Activated CD8-positive, alpha-beta memory T cell treated with anti-CD3 and anti-CD28 coated beads for 36 hours (primary cell): ENCODE measurements at regions not wholly inside any gene's neighbourhood (a gene's known extent, or its start where the extent isn't known, plus 50 kb on each side); places are given as distances from the start of the nearest gene placed in this dataset.

ENCODE experiments used
- CTCF ChIA-PET: fragments of 350-600 bp; sonication (Branson Sonifier 250); formaldehyde crosslinking; loops from one replicate; lab custom pipeline; 2021; ENCODE audit warnings: antibody characterized with exemption; lab: Charles Lee
- POLR2A ChIA-PET: fragments of 350-600 bp; sonication (Branson Sonifier 250); formaldehyde crosslinking; loops from one replicate; lab custom pipeline; 2021; ENCODE audit warnings: antibody characterized with exemption; lab: Charles Lee

DNA sequence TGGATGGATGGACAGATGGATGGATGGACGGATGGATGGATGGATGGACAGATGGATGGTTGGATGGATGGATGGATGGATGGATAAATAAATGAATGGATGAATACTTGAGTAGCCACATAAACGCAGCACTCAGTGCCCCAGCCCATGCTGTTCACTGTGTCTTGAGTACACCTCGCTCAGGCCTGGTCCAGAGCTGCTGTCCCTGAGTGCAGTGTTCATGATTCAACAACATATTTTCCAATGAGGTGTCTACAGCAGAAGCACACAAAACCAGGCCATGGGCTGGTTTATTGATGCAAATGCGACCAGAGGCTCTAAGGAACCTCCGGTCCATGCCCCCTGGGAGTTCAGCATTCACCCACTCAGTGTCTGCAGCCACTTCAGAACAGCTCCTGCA, 584.3 kb downstream of the BRD1 start:
- ChIA-PET CTCF (interaction anchor here (0.7 kb wide), 1 partner anchor 254 kb away, joined by 3 read pairs; no protein-coding TSS in a partner anchor), POLR2A (no interaction called here)

DNA sequence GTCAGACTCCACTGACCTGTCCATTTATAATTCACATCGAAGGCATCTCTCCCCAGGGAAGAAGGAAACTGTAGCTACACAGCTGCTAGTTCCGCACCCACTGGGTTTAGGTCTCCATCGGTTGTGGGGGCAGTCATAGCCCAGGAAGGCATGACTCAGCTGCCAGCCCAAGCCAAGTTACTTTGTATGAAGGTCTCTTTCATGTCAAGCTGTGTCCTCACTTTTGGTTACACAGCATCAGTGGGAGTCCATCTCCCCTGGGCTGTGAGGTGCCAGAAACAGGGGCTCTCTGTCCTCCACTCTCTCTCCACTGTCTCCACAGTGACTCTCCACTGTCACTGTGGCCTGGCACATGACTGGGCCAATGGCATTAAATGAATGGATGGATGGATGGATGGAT, 585.2 kb downstream of the BRD1 start:
- CTCF ChIA-PET: no interaction called here
- POLR2A ChIA-PET: no interaction called here

DNA sequence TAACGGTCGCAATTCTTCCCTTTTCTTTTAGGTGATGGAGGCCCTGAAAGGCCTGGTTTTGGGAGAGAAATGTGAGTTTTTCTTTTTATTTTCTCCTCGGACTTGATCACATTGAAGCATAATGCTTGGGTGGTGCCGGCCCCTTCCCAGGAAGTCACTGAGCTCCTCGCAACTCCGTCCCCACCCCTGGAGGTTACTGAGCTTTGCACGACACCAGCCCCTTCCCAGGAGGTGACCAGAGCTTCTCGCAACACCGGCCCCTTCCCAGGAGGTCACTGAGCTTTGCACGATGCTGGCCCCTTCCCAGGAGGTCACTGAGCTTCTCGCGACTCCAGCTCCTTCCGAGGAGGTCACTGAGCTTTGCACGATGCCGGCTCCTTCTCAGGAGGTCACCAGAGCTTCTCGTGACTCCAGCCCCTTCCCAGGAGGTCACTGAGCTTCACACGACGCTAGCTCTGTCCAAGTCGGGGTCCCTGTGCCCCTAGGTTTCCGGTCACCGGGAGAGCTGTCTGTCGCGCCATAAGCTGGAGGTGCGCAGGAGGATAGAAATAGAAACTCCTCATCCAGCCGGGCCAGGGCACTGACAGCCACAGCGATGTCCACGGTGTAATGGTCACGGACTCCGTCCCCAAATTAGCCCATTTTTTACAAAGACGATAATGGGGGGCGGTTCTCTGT, 586.4 kb downstream of the BRD1 start:
- POLR2A ChIA-PET: no interaction called here

DNA sequence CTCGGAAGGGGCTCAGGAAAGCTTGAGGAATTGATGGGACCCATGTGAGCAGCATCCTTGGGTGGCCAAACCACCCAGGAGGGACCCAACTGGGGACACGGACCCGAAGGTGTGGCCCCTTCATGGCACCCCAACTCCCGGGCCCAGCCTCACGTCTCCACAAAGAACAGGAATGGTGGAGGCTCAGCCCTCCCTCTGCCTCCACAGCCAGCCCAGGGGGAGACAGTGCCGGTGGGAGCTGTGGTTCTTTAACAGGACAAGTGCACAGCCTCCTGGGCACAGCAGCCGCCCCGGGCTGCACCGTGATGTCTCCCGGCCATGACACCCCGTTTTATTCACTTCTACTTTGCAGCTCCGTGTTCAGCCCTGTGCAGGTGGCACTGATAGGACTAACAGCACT, 587.2 kb downstream of the BRD1 start:
- ChIA-PET CTCF (no interaction called here), POLR2A (no interaction called here)

More for the DNA sequence above, 586.4 kb downstream of the BRD1 start:
- CTCF ChIA-PET: no interaction called here

DNA sequence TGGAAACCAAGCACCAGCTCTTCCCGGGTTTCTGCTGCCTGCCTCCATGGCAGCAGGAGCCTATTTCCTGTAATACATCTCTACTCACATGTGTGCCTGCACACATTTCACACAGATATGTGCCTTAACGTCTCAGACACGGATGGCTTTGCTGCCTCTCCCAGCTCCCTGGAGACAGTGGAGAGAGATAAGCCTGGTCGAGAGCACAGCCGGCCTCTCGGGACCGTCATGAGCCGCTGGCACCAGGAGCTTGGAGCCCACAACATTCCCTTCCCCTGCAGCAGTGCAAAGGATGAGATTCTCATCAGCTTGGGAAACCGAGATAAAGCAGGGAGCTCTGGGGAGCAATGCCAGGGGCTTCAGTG, 587.7 kb downstream of the BRD1 start:
- ChIA-PET CTCF (no interaction called here), POLR2A (no interaction called here)

DNA sequence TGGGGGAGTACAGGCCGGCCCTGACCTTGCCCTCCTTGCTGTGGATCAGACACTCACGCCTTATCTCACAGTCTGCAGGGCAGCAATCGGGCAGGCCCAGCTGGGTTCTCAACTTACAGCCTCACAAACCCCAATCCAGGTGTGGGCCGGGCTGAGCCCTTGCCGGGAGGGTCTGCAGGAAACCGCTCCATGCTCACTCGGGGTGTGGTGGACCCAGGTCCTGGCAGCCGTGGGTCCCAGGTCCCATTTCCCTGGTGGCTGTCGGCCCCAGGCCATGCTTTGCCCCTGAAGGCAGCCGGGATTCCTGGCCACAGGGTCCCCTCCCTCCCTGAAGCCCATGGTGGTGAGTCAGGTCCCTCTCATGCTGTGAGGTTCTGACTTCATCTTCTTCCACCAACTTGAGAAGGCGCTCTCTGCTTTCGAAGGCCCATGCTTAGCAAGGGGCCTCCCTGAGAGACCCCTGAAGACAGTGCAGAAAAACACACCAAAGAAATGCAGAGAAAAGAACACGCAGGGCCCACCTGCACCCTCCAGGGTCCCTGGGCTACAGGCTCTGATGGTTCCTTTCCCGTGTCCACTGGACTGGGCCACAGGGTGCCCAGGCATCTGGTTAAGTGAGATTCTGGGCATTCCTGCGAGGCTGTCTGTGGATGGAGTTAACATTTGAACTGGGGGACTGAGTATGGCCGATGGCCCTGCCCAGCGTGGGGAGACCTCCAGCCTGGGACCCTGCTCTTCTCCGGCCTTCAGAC, 588.2 kb downstream of the BRD1 start:
- POLR2A ChIA-PET: no interaction called here
- CTCF ChIA-PET: no interaction called here

DNA sequence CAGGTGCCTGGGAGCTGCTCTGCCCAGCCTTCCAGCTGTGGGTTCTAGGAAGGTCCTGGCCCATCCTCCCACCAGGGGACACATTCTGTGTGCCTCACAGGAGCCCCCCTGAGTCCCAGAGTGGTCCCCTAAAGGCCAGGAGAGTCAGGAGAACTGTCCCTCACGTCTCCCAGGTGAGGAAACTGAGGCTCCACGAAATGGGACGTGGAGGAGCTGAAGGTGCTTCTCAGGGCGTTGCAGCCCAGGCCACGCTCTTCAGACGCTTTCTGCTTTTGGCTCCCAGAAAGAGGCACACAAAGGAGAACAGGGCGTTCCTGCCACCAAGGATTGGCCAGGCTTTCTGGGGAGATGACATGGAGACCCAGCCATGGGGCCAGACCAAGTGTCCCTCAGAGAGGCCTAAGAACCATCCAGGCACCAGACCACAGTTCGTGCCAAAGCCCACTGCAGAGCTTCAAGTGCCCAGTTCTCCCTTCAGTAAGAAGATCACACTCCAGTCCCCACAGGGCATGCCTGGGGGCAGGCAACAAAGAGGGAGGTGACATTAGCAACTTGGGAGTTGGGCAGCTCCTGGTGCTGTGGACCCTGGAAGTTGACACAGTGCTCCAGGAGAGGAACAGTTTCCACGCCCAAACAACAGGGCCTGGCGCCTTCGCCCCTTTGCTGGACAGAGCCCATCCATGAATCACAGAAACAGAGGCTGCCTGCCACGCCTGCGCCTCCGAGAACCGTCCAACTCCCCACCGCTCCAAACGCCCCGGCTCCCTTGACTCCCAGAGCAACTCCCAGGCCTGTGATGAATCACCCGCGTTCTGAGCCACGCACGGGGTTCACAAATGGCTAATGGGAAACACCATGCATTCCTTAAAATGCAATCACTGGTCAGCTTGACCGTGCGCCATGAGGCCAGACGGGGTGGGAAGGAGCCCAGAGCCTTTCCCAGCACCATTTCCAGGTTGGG, 589.2 kb downstream of the BRD1 start:
- POLR2A ChIA-PET: no interaction called here
- CTCF ChIA-PET: no interaction called here

DNA sequence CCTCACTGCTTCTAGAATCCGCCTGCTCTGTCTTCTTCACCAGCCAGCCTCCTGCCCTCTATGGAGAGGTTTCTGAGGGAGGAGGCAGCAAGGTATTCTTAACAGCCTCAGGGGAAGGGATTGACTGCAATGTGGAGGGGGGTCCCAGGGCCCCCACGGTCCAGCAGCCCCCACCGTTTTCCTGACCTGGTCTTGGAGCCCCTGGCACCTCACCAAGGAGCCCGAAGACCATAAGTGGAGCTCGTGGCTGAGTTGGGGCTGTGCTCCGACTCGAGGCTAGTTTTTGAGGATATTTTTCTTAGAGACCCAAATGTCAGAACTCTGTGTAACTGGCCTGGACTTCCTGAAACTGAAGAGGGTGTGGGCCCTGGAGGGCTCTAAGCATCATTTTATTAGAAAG, 590.0 kb downstream of the BRD1 start:
- CTCF ChIA-PET: no interaction called here
- POLR2A ChIA-PET: no interaction called here

DNA sequence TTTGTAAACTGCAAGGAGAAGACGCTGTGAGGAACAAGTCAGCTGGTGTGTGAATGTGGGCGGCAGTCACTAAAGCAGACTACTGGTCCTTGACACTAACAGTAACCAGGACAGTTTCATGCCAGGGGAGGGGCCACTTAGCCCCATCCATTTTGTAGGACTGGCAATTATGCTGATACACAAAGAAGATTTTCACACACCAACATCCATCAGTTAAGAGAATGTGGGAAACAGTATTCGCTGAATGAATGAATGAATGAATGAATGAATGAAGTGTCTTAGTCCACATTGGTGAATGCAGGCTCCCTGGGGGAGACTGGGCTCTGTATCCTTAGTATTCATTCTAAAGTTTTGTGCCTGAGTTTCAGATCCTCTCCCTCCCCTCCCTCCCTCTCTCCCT, 590.4 kb downstream of the BRD1 start:
- ChIA-PET CTCF (no interaction called here), POLR2A (no interaction called here)

DNA sequence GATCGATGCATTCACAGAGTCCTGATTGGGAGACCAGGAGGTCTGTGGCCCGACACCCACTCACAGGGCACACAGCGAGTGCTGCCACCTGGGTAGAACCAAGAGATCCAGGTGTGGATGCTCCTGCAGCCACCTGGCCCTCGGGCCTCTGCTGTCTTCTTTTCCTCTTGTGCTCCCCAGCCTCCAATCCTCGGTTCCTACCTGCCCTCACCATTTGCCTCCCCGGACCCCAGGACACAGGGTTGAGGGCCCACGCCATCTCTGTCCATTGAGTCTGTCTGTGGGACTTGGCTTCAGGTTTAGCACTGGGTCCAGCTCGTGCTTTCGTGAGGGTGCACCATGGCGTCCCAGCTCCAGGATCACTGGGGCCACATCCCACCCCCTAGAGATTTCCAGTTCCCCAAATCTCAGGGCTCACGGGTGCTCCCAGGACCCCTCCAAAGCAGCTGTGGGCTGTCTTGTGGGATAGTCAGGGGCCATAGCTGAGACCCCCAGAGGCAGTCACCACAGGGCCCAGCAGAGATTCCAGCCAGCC, 591.1 kb downstream of the BRD1 start:
- ChIA-PET POLR2A (no interaction called here), CTCF (no interaction called here)

DNA sequence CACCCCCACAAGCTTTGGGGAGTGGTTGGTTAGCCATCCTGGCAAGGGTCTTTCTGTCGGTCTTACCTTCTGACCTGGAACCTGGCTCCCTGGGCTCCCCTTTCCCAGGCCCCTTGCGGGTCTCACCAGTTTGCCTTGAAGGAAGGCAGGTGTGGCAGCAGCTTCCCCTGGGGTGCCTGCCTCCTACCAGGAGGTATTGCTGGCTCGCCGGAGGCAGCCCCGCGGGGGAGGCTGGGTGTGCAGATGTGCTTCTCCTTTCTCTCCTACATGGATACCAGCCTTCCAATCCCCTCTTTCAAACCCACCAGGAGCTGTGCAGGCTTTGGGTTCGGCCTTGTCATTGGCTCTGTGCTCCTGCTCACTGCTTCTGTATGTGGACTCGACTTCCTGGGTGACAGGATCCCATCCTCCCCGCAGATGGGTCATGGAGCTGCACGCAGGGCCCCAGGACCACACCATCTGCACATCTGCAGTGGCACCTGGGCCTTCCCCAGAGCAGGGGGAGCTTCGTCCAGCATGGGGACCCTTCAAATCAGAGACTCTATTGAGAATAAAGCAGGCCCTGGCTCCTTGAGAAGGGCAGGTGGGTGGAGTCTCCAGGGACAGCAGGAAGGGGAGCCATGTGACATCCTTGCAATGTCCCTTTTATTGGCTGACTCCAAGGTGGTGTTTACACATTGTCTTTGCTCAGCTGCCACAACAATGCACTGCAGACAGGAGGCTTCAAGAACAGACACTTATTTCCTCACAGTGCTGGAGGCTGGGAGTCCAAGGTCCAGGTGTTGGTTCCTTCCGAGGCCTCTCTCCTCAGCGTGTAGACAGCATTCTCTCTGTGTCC, 592.0 kb downstream of the BRD1 start:
- ChIA-PET CTCF (no interaction called here), POLR2A (no interaction called here)

DNA sequence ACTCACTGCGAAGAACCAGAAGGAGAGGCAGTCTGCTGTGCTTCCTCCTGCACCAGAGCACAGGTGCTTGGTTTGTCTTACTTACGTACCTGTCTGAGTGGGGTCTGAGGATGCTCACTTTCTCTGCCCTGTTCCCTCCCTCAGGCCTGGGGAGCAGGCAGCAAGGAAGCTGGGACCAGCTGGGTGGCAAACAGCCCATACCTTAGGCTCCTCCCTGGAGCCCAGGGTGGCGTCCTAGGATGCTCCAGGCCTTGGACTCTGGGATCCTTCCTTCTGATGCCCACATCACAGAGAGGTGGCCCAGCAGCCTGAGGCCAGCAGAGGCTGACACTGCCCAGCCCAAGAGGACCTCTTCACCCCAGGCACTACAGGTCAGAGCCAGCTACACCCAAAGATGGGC, 593.2 kb downstream of the BRD1 start:
- CTCF ChIA-PET: no interaction called here
- POLR2A ChIA-PET: no interaction called here

DNA sequence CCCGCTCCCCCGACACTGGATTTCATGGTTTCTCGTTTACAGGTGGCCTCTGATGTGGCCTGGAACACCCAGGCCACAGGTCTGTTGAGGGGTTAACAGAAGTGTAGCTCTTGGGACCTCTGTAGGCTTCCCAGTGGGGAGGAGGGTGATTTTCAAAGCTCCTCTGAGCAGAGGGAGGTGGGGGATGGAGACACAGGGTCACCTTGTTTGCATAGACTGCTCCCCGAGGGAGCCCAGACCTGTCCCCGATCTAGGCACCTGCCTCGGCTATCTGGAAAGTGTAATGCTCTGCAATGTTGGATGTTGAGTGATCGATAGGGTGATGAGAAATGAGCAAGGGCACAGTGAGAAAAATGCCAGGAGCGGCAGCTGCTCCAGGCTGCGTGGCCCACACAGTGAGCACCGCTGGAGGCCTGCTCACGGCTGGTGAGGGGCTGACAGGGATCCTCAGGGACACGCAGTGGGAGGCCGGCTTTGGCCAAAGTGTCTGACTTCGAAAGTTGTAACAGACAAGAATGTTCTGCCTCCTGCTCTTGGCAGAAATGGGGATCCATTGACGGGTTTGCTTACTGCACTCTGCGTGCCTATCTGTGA, 594.1 kb downstream of the BRD1 start:
- ChIA-PET POLR2A (no interaction called here), CTCF (no interaction called here)

DNA sequence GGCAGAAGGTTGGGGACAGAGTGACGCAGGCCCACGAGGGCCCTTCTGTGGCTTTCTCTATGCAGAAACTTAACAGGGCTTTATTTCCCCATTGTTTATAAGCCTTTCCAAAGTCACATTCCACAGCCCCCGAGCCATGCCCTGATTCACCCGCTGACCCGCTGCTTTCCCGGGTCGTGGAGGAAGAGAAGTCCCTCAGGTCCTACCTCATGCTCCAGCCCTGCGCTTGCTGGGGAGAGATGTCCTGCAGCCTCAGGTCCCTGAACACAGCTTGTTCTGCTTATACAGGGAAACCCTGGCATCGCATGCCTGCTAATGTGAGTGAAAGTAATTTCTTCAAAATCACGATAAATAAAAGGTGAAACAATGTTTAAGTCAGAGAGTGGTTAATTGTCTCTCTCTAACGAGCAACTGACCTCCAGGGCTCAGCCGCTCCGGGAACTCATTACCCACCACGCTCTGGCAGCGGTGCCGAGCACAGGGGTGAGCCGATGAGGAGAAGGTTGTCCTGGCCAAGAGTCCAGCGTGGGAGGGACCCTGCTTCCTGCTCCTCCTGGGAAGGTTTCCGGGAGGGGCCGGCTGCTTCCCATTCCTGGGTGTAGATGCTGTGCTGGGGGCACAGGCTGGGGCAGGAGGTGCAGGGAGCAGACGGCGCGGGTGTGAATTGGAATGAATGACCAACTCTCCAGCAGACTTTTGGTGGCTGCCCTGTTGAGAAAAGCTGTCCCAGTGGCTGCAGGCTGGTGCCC, 595.2 kb downstream of the BRD1 start:
- POLR2A ChIA-PET: no interaction called here

DNA sequence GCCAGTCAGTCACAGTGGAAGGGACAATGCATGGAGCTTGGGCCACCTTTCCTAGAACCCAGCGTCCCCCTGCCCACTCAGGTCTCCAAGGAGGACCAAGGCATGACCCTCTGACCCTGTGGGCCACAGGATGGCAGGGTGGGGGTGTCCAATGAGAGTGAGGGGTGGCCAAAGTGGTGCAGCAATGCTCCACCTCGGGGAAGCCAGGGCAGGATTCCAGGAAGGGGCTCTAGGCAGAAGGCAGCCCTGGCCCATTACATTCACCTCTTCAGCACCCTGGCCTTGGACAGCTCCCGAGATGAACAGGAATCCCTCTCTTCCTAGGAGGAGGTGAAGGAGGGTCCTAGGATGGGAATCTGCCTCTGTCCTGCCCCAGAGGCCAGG, 597.5 kb downstream of the BRD1 start:
- POLR2A ChIA-PET: no interaction called here

More for the DNA sequence above, 595.2 kb downstream of the BRD1 start:
- CTCF ChIA-PET: no interaction called here

DNA sequence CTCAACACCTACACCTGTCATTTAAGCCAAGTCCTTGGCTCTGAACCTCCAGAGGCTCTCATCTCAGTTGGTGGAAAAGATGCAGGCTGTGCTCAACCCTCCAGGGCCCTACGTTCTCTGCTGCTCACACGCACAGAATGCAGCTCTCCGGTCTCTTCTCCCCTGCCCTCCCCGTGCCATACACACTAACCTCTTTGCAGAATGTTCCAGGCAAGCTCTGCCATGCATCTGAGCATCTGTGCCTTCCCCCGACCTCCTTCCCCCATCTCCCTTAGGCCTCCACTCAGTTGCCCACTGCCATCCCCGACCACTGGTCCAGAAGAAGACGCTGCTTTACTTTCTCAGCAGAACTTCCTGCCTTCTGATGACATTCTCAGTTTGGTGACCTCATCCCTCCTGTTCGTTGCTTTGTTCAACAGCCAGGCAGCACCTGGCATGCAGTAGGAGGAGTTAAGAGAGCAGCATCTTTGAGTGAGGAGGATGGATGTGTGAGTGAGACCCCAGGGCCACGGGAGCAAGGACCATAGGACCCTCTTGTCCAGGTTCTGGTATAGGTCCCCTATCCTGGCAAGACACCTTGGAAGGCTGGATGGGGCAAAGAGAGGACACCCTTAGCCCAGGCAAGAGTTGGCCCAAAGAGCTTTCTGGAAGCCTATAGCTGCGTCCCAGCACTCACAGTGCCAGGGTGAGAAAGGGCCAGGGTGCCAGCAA, 598.0 kb downstream of the BRD1 start:
- ChIA-PET POLR2A (no interaction called here), CTCF (no interaction called here)

More for the DNA sequence above, 597.5 kb downstream of the BRD1 start:
- CTCF ChIA-PET: no interaction called here

DNA sequence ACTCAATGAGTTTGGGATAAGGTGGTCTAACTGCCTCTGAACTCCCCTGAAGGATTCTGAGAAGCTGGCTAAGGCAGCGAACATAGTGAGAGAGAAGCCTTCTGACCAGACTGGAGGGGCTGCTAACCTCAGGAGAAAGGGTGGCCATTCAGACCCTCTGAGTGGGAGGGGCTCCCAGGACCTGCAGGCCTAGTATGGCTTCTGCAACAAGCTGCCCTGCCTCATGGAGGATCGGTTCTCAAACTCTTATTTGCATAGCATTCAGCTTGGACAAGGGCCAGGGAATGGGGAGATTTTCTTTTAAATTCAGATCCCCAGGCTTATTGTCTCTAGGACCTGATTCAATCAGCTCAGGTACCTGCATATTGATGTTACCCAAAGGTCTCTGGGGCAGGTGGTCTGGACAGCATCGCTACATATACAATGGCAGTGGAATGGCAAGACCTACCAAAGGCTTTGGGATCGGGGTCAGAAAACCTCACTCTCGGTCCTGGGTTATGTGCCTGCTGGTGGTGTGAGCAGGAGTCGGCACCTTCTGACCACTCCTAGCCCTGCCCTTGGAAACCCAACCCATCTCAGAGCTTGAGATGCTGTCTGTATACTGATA, 599.1 kb downstream of the BRD1 start:
- CTCF ChIA-PET: interaction anchor here (0.6 kb wide), 1 partner anchor 276 kb away, joined by 3 read pairs; no protein-coding TSS in a partner anchor
- POLR2A ChIA-PET: no interaction called here
